Rectal smooth muscle tissue (tissue), 1 donor: ENCODE measurements at regions not wholly inside any gene's neighbourhood (a gene's known extent, or its start where the extent isn't known, plus 50 kb on each side); places are given as distances from the start of the nearest gene placed in this dataset.
"Not testable (repeated sequence)": the region's sequence is repeated elsewhere in the genome, so short reads cannot be mapped to it uniquely, and the experiment has no call there.

Experiments used
- H3K27ac ChIP-seq: one replicate; pipeline ENCODE4 v1.7.0; 2013; ENCODE audit warnings: low read depth, low read length, inconsistent platforms
- H3K27me3 ChIP-seq: one replicate; pipeline ENCODE4 v1.7.0; 2013; ENCODE audit warnings: low read length; ENCODE audit not compliant: control insufficient read depth, insufficient read depth
- H3K36me3 ChIP-seq: one replicate; pipeline ENCODE4 v1.7.0; 2013; ENCODE audit warnings: low read length; ENCODE audit not compliant: control insufficient read depth, insufficient read depth
- H3K4me1 ChIP-seq: one replicate; pipeline ENCODE4 v1.7.0; 2013; ENCODE audit warnings: low read length; ENCODE audit not compliant: control insufficient read depth, insufficient read depth
- H3K4me3 ChIP-seq: one replicate; pipeline ENCODE4 v1.7.0; 2013; ENCODE audit warnings: low read length
- H3K9ac ChIP-seq: one replicate; pipeline ENCODE4 v1.7.0; 2013; ENCODE audit warnings: low read length

- H3K27ac ChIP-seq, result no peak overlapping the region
- no peaks in the 10 kb centered on the region for H3K4me1 ChIP-seq
- H3K9ac ChIP-seq, result no peak overlapping the region
- no peaks in the 10 kb centered on the region for H3K36me3 ChIP-seq
- H3K27me3 ChIP-seq, result no peaks in the 10 kb centered on the region
- H3K4me3 ChIP-seq, result no peak overlapping the region
Measured at GRCh38 chr10:21402606-21403083, 122.8 kb downstream of the SKIDA1 start.

- no peak overlapping the region for H3K4me3 ChIP-seq
- no peaks in the 10 kb centered on the region for H3K36me3 ChIP-seq
- H3K9ac ChIP-seq, result no peak overlapping the region
- H3K27ac ChIP-seq, result no peak overlapping the region
- H3K4me1 ChIP-seq, result no peaks in the 10 kb centered on the region
- H3K27me3 ChIP-seq, result no peaks in the 10 kb centered on the region
Measured at GRCh38 chr10:21401196-21401595, 124.3 kb downstream of the SKIDA1 start.

- Histone ChIP-seq H3K36me3 (no peaks in the 10 kb centered on the region), H3K27ac (no peak overlapping the region)
Measured at GRCh38 chr10:21399392-21400035, 126.0 kb downstream of the SKIDA1 start.

GRCh38 chr10:21398563-21399231 is 126.8 kb downstream of the SKIDA1 start:
- H3K4me3 ChIP-seq, result no peak overlapping the region
- H3K4me1 ChIP-seq, result no peaks in the 10 kb centered on the region
- H3K9ac ChIP-seq, result no peak overlapping the region
- H3K36me3 ChIP-seq, result no peaks in the 10 kb centered on the region
- no peak overlapping the region for H3K27ac ChIP-seq
- H3K27me3 ChIP-seq, result no peaks in the 10 kb centered on the region

More at GRCh38 chr10:21399392-21400035, 126.0 kb downstream of the SKIDA1 start:
- Histone ChIP-seq H3K27me3 (no peaks in the 10 kb centered on the region), H3K9ac (no peak overlapping the region), H3K4me3 (no peak overlapping the region), H3K4me1 (no peaks in the 10 kb centered on the region)

GRCh38 chr10:21396889-21397288 is 128.6 kb downstream of the SKIDA1 start:
- H3K27ac ChIP-seq, result no peak overlapping the region
- H3K27me3 ChIP-seq, result no peaks in the 10 kb centered on the region
- H3K36me3 ChIP-seq, result no peaks in the 10 kb centered on the region
- H3K4me1 ChIP-seq, result no peaks in the 10 kb centered on the region
- H3K9ac ChIP-seq, result no peak overlapping the region
- H3K4me3 ChIP-seq, result no peak overlapping the region

GRCh38 chr10:21393931-21394330 is 131.6 kb downstream of the SKIDA1 start:
- no peaks in the 10 kb centered on the region for H3K27me3 ChIP-seq
- no peak overlapping the region for H3K9ac ChIP-seq
- no peak overlapping the region for H3K4me3 ChIP-seq
- H3K36me3 ChIP-seq, result no peaks in the 10 kb centered on the region
- no peaks in the 10 kb centered on the region for H3K4me1 ChIP-seq
- no peak overlapping the region for H3K27ac ChIP-seq

GRCh38 chr10:21388589-21388988 is 136.9 kb downstream of the SKIDA1 start:
- Histone ChIP-seq H3K36me3 (no peaks in the 10 kb centered on the region), H3K27me3 (no peaks in the 10 kb centered on the region), H3K4me3 (no peak overlapping the region), H3K4me1 (no peaks in the 10 kb centered on the region), H3K9ac (no peak overlapping the region), H3K27ac (no peak overlapping the region)

- H3K9ac ChIP-seq, result no peak overlapping the region
- H3K4me3 ChIP-seq, result no peak overlapping the region
- no peaks in the 10 kb centered on the region for H3K36me3 ChIP-seq
- no peak overlapping the region for H3K27ac ChIP-seq
- no peaks in the 10 kb centered on the region for H3K4me1 ChIP-seq
- H3K27me3 ChIP-seq, result no peaks in the 10 kb centered on the region
Measured at GRCh38 chr10:21387868-21388267, 137.6 kb downstream of the SKIDA1 start.

GRCh38 chr10:21385996-21386585 is 139.4 kb downstream of the SKIDA1 start:
- no peaks in the 10 kb centered on the region for H3K36me3 ChIP-seq

GRCh38 chr10:21385536-21385935 is 139.9 kb downstream of the SKIDA1 start:
- H3K9ac ChIP-seq, result no peak overlapping the region
- no peak overlapping the region for H3K4me3 ChIP-seq
- no peak overlapping the region for H3K27ac ChIP-seq

More at GRCh38 chr10:21385996-21386585, 139.4 kb downstream of the SKIDA1 start:
- H3K4me1 ChIP-seq, result no peaks in the 10 kb centered on the region
- H3K27me3 ChIP-seq, result no peaks in the 10 kb centered on the region
- no peak overlapping the region for H3K9ac ChIP-seq
- H3K4me3 ChIP-seq, result no peak overlapping the region
- no peak overlapping the region for H3K27ac ChIP-seq

GRCh38 chr10:21379143-21379542 is 146.3 kb downstream of the SKIDA1 start:
- no peak overlapping the region for H3K27ac ChIP-seq
- no peak overlapping the region for H3K4me3 ChIP-seq
- H3K4me1 ChIP-seq, result no peaks in the 10 kb centered on the region
- no peaks in the 10 kb centered on the region for H3K27me3 ChIP-seq
- no peak overlapping the region for H3K9ac ChIP-seq
- H3K36me3 ChIP-seq, result no peaks in the 10 kb centered on the region

More at GRCh38 chr10:21385536-21385935, 139.9 kb downstream of the SKIDA1 start:
- Histone ChIP-seq H3K27me3 (no peaks in the 10 kb centered on the region), H3K4me1 (no peaks in the 10 kb centered on the region), H3K36me3 (no peaks in the 10 kb centered on the region)

GRCh38 chr10:21375274-21375673 is 150.2 kb downstream of the SKIDA1 start:
- not testable (repeated sequence) for H3K4me3 ChIP-seq, H3K36me3 ChIP-seq, H3K9ac ChIP-seq, H3K27me3 ChIP-seq, H3K27ac ChIP-seq, H3K4me1 ChIP-seq
